ENCODE measurements at regions not wholly inside any gene's neighbourhood (a gene's known extent, or its start where the extent isn't known, plus 50 kb on each side); places are given as distances from the start of the nearest gene placed in this dataset.

GRCh38 chr6:66848244-66848953 is 1141.4 kb upstream of the EYS start:
- Histone ChIP-seq H3K36me3 (ENCODE audit: control insufficient read depth, insufficient read depth, low read length) (no peaks in the 10 kb centered on the region), H3K27me3 (ENCODE audit: control insufficient read depth, insufficient read depth, low read length) (no peaks in the 10 kb centered on the region), H3K4me3 (ENCODE audit: low read depth, low read length) (no peak overlapping the region)
- TF ChIP-seq, protein P1, sequence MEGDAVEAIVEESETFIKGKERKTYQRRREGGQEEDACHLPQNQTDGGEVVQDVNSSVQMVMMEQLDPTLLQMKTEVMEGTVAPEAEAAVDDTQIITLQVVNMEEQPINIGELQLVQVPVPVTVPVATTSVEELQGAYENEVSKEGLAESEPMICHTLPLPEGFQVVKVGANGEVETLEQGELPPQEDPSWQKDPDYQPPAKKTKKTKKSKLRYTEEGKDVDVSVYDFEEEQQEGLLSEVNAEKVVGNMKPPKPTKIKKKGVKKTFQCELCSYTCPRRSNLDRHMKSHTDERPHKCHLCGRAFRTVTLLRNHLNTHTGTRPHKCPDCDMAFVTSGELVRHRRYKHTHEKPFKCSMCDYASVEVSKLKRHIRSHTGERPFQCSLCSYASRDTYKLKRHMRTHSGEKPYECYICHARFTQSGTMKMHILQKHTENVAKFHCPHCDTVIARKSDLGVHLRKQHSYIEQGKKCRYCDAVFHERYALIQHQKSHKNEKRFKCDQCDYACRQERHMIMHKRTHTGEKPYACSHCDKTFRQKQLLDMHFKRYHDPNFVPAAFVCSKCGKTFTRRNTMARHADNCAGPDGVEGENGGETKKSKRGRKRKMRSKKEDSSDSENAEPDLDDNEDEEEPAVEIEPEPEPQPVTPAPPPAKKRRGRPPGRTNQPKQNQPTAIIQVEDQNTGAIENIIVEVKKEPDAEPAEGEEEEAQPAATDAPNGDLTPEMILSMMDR (IDR thresholded peaks at IDR 0.05; ENCODE audit: insufficient read depth, low read depth, low read length) = no peak
- DNase-seq (ENCODE audit: low read depth) = no peak
- POLR2A ChIA-PET = no interaction called here
- CTCF ChIA-PET = no interaction called here

- H3K27me3 ChIP-seq (ENCODE audit: control insufficient read depth, insufficient read depth, low read length) = no peaks in the 10 kb centered on the region
- no peak for DNase-seq (ENCODE audit: low read depth)
- no peak overlapping the region for H3K4me3 ChIP-seq (ENCODE audit: low read depth, low read length)
- no peaks in the 10 kb centered on the region for H3K36me3 ChIP-seq (ENCODE audit: control insufficient read depth, insufficient read depth, low read length)
- ChIA-PET POLR2A (no interaction called here), CTCF (no interaction called here)
- TF ChIP-seq, protein P1 (IDR thresholded peaks at IDR 0.05; ENCODE audit: insufficient read depth, low read depth, low read length) = no peak
These were observed 1131.7 kb upstream of the EYS start for GRCh38 chr6:66838764-66839163.

- TF ChIP-seq, protein P1 (IDR thresholded peaks at IDR 0.05; ENCODE audit: insufficient read depth, low read depth, low read length) = no peak
- Histone ChIP-seq H3K36me3 (ENCODE audit: control insufficient read depth, insufficient read depth, low read length) (no peaks in the 10 kb centered on the region), H3K27me3 (ENCODE audit: control insufficient read depth, insufficient read depth, low read length) (no peaks in the 10 kb centered on the region), H3K4me3 (ENCODE audit: low read depth, low read length) (no peak overlapping the region)
- DNase-seq (ENCODE audit: low read depth) = no peak
- POLR2A ChIA-PET = no interaction called here
- CTCF ChIA-PET = no interaction called here
These were observed 1118.5 kb upstream of the EYS start for GRCh38 chr6:66825539-66825938.

- Histone ChIP-seq H3K36me3 (ENCODE audit: control insufficient read depth, insufficient read depth, low read length) (no peaks in the 10 kb centered on the region), H3K27me3 (ENCODE audit: control insufficient read depth, insufficient read depth, low read length) (no peaks in the 10 kb centered on the region), H3K4me3 (ENCODE audit: low read depth, low read length) (no peak overlapping the region)
- DNase-seq (ENCODE audit: low read depth) = no peak
- ChIA-PET CTCF (no interaction called here), POLR2A (no interaction called here)
- TF ChIP-seq, protein P1 (IDR thresholded peaks at IDR 0.05; ENCODE audit: insufficient read depth, low read depth, low read length) = no peak
These were observed 1107.1 kb upstream of the EYS start for GRCh38 chr6:66814156-66814555.

GRCh38 chr6:66808771-66809170 is 1101.7 kb upstream of the EYS start:
- CTCF ChIA-PET = no interaction called here
- TF ChIP-seq, protein P1 (IDR thresholded peaks at IDR 0.05; ENCODE audit: insufficient read depth, low read depth, low read length) = no peak
- no peaks in the 10 kb centered on the region for H3K27me3 ChIP-seq (ENCODE audit: control insufficient read depth, insufficient read depth, low read length)
- no peak overlapping the region for H3K4me3 ChIP-seq (ENCODE audit: low read depth, low read length)
- POLR2A ChIA-PET = no interaction called here
- no peaks in the 10 kb centered on the region for H3K36me3 ChIP-seq (ENCODE audit: control insufficient read depth, insufficient read depth, low read length)
- no peak for DNase-seq (ENCODE audit: low read depth)
